ENCODE measurements at regions not wholly inside any gene's neighbourhood (a gene's known extent, or its start where the extent isn't known, plus 50 kb on each side); places are given as distances from the start of the nearest gene placed in this dataset.

GRCh38 chr4:79046016-79046592 is 106.9 kb upstream of the PAQR3 start:
- Mint-ChIP-seq H3K27me3 (ENCODE audit: low read depth, unreplicated experiment) (peaks cover 4% of the 10 kb centered on the region), H3K36me3 (ENCODE audit: low read depth, unreplicated experiment) (no peaks in the 10 kb centered on the region), H3K4me1 (ENCODE audit: low read depth, unreplicated experiment) (peaks cover 6% of the 10 kb centered on the region), H3K4me3 (ENCODE audit: unreplicated experiment) (no peak overlapping the region), H3K27ac (ENCODE audit: unreplicated experiment) (no peak overlapping the region), H3K9me3 (ENCODE audit: unreplicated experiment) (no peaks in the 10 kb centered on the region)
- FAIRE-seq, result no peak
- no peaks in the 10 kb centered on the region for H3K36me3 ChIP-seq (ENCODE audit: insufficient read depth, low read length)
- no peaks in the 10 kb centered on the region for H3K79me2 ChIP-seq (ENCODE audit: insufficient read depth, low read length)
- H3K27ac ChIP-seq (ENCODE audit: low read depth, low read length), result no peak overlapping the region
- no peak overlapping the region for H3K4me2 ChIP-seq (ENCODE audit: low read length)
- H4K20me1 ChIP-seq (ENCODE audit: insufficient read depth, low read length), result no peaks in the 10 kb centered on the region
- H2AFZ ChIP-seq (ENCODE audit: low read depth, low read length), result no peak overlapping the region
- no peak overlapping the region for H3K9ac ChIP-seq (ENCODE audit: low read length)
- no peaks in the 10 kb centered on the region for H3K4me1 ChIP-seq (ENCODE audit: insufficient read depth, low read length)
- H3K9me3 ChIP-seq (ENCODE audit: insufficient read depth, low read depth, low read length), result no peaks in the 10 kb centered on the region
- DNase-seq (ENCODE audit: low read depth), result peak; percentile 3
- TF ChIP-seq EZH2 (IDR thresholded peaks at IDR 0.05; ENCODE audit: insufficient read depth, low read length) (no peak), CTCF (IDR thresholded peaks at IDR 0.05; ENCODE audit: insufficient read depth, low read depth, low read length) (no peak)
- H3K27me3 ChIP-seq (ENCODE audit: insufficient read depth, low read length), result no peaks in the 10 kb centered on the region
- H3K4me3 ChIP-seq (ENCODE audit: insufficient read depth, low read depth, low read length), result no peak overlapping the region

- Histone ChIP-seq H4K20me1 (ENCODE audit: insufficient read depth, low read length) (no peaks in the 10 kb centered on the region), H3K9me3 (ENCODE audit: insufficient read depth, low read depth, low read length) (no peaks in the 10 kb centered on the region), H3K27ac (ENCODE audit: low read depth, low read length) (no peak overlapping the region), H3K4me3 (ENCODE audit: insufficient read depth, low read depth, low read length) (no peak overlapping the region), H3K9ac (ENCODE audit: low read length) (no peak overlapping the region), H3K27me3 (ENCODE audit: insufficient read depth, low read length) (no peaks in the 10 kb centered on the region), H3K4me2 (ENCODE audit: low read length) (no peak overlapping the region), H2AFZ (ENCODE audit: low read depth, low read length) (no peak overlapping the region), H3K4me1 (ENCODE audit: insufficient read depth, low read length) (no peaks in the 10 kb centered on the region), H3K79me2 (ENCODE audit: insufficient read depth, low read length) (no peaks in the 10 kb centered on the region), H3K36me3 (ENCODE audit: insufficient read depth, low read length) (no peaks in the 10 kb centered on the region)
- Mint-ChIP-seq H3K27ac (ENCODE audit: unreplicated experiment) (no peak overlapping the region), H3K4me1 (ENCODE audit: low read depth, unreplicated experiment) (peaks cover 6% of the 10 kb centered on the region), H3K36me3 (ENCODE audit: low read depth, unreplicated experiment) (no peaks in the 10 kb centered on the region), H3K4me3 (ENCODE audit: unreplicated experiment) (no peak overlapping the region), H3K27me3 (ENCODE audit: low read depth, unreplicated experiment) (no peaks in the 10 kb centered on the region), H3K9me3 (ENCODE audit: unreplicated experiment) (no peaks in the 10 kb centered on the region)
- DNase-seq (ENCODE audit: low read depth), result no peak
- FAIRE-seq, result no peak
- TF ChIP-seq CTCF (IDR thresholded peaks at IDR 0.05; ENCODE audit: insufficient read depth, low read depth, low read length) (no peak), EZH2 (IDR thresholded peaks at IDR 0.05; ENCODE audit: insufficient read depth, low read length) (no peak)
These were observed 105.0 kb upstream of the PAQR3 start for GRCh38 chr4:79044141-79044659.

DNA sequence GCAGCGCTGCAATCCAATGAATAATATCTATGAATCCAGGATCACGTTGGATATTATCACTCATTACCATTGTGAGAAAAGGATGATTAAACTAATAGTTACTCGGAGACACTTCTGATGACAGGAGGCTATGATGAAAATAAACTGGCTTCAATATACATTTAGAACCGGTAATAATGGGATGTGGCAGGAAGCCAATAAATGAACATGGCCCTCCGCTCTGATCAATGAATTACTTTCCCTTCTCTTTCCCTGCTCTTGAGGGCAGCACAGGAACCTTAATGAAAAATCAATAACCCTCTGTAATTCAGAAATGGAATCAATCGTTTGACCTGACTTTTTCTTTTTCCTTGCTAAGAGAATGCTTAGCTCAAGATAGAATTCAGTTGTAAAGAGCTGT is 103.9 kb upstream of the PAQR3 start:
- no peak for DNase-seq (ENCODE audit: low read depth)
- no peak overlapping the region for H3K27ac ChIP-seq (ENCODE audit: low read depth, low read length)
- H3K4me2 ChIP-seq (ENCODE audit: low read length), result no peak overlapping the region
- no peak overlapping the region for H3K4me3 ChIP-seq (ENCODE audit: insufficient read depth, low read depth, low read length)
- H3K9me3 ChIP-seq (ENCODE audit: insufficient read depth, low read depth, low read length), result no peaks in the 10 kb centered on the region
- no peak overlapping the region for H3K27ac Mint-ChIP-seq (ENCODE audit: unreplicated experiment)
- no peaks in the 10 kb centered on the region for H3K27me3 Mint-ChIP-seq (ENCODE audit: low read depth, unreplicated experiment)
- no peak overlapping the region for H2AFZ ChIP-seq (ENCODE audit: low read depth, low read length)
- no peak overlapping the region for H3K9ac ChIP-seq (ENCODE audit: low read length)
- H4K20me1 ChIP-seq (ENCODE audit: insufficient read depth, low read length), result no peaks in the 10 kb centered on the region
- TF ChIP-seq CTCF (IDR thresholded peaks at IDR 0.05; ENCODE audit: insufficient read depth, low read depth, low read length), result no peak
- TF ChIP-seq EZH2 (IDR thresholded peaks at IDR 0.05; ENCODE audit: insufficient read depth, low read length), result no peak
- no peaks in the 10 kb centered on the region for H3K4me1 ChIP-seq (ENCODE audit: insufficient read depth, low read length)
- H3K79me2 ChIP-seq (ENCODE audit: insufficient read depth, low read length), result no peaks in the 10 kb centered on the region
- H3K9me3 Mint-ChIP-seq (ENCODE audit: unreplicated experiment), result no peaks in the 10 kb centered on the region
- H3K4me3 Mint-ChIP-seq (ENCODE audit: unreplicated experiment), result no peak overlapping the region
- H3K36me3 ChIP-seq (ENCODE audit: insufficient read depth, low read length), result no peaks in the 10 kb centered on the region
- H3K36me3 Mint-ChIP-seq (ENCODE audit: low read depth, unreplicated experiment), result no peaks in the 10 kb centered on the region
- no peaks in the 10 kb centered on the region for H3K27me3 ChIP-seq (ENCODE audit: insufficient read depth, low read length)
- FAIRE-seq, result no peak
- peaks cover 6% of the 10 kb centered on the region for H3K4me1 Mint-ChIP-seq (ENCODE audit: low read depth, unreplicated experiment)

Measured in astrocyte (in vitro differentiated cells and primary cell).